Liver (tissue), 3 donors: ENCODE measurements at regions not wholly inside any gene's neighbourhood (a gene's known extent, or its start where the extent isn't known, plus 50 kb on each side); places are given as distances from the start of the nearest gene placed in this dataset.

Experiments
- ATF3 ChIP-seq: IDR thresholded peaks from 2 replicates; pipeline ENCODE4 v1.6.1; 2016; ENCODE audit warnings: antibody characterized with exemption
- FOXA1 ChIP-seq: IDR thresholded peaks from 2 replicates; pipeline ENCODE4 v1.6.1; 2016; ENCODE audit warnings: antibody characterized with exemption
- GABPA ChIP-seq, 2 donors: IDR thresholded peaks in 1 of 2; conservative IDR thresholded peaks in 1 of 2; 2 replicates each; pipeline ENCODE4 v1.6.1; 2016; ENCODE audit warnings: antibody characterized with exemption in 2 of 2, mild to moderate bottlenecking in 1 of 2, moderate library complexity in 1 of 2
- RAD21 ChIP-seq, 2 donors: IDR thresholded peaks; 2 replicates each; pipeline ENCODE4 v1.6.1; 2016; ENCODE audit warnings: antibody characterized with exemption in 2 of 2, mild to moderate bottlenecking in 2 of 2
- TAF1 ChIP-seq: conservative IDR thresholded peaks from 2 replicates; pipeline ENCODE4 v1.6.1; 2016; ENCODE audit warnings: antibody characterized with exemption, mild to moderate bottlenecking
- YY1 ChIP-seq: IDR thresholded peaks from 2 replicates; pipeline ENCODE4 v1.6.1; 2016; ENCODE audit warnings: antibody characterized with exemption, mild to moderate bottlenecking
- TF ChIP-seq, protein P1 (sequence below): fragments of 150-350 bp; IDR thresholded peaks from 2 replicates; pipeline ENCODE4 v1.5.1; 2017; ENCODE audit warnings: improper control_type of control experiment, low read depth, low read length; ENCODE audit not compliant: missing input control
- TF ChIP-seq, protein P2 (sequence below): IDR thresholded peaks from 2 replicates; pipeline ENCODE4 v1.6.1; 2016; ENCODE audit warnings: antibody characterized with exemption, mild to moderate bottlenecking
- donor health status: healthy.
- donor health status: healthy.

GRCh38 chr13:72218966-72219365, 352.0 kb upstream of the DACH1 start:
- TF ChIP-seq GABPA (IDR thresholded peaks at IDR 0.05 in 1 of 2, conservative IDR thresholded peaks at IDR 0.05 in 1 of 2) (no peak), TAF1 (no peak), RAD21 (IDR thresholded peaks at IDR 0.05) (no peak), ATF3 (no peak), YY1 (no peak), FOXA1 (no peak)
- TF ChIP-seq, protein P1, sequence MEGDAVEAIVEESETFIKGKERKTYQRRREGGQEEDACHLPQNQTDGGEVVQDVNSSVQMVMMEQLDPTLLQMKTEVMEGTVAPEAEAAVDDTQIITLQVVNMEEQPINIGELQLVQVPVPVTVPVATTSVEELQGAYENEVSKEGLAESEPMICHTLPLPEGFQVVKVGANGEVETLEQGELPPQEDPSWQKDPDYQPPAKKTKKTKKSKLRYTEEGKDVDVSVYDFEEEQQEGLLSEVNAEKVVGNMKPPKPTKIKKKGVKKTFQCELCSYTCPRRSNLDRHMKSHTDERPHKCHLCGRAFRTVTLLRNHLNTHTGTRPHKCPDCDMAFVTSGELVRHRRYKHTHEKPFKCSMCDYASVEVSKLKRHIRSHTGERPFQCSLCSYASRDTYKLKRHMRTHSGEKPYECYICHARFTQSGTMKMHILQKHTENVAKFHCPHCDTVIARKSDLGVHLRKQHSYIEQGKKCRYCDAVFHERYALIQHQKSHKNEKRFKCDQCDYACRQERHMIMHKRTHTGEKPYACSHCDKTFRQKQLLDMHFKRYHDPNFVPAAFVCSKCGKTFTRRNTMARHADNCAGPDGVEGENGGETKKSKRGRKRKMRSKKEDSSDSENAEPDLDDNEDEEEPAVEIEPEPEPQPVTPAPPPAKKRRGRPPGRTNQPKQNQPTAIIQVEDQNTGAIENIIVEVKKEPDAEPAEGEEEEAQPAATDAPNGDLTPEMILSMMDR, result no peak
- TF ChIP-seq, protein P2, sequence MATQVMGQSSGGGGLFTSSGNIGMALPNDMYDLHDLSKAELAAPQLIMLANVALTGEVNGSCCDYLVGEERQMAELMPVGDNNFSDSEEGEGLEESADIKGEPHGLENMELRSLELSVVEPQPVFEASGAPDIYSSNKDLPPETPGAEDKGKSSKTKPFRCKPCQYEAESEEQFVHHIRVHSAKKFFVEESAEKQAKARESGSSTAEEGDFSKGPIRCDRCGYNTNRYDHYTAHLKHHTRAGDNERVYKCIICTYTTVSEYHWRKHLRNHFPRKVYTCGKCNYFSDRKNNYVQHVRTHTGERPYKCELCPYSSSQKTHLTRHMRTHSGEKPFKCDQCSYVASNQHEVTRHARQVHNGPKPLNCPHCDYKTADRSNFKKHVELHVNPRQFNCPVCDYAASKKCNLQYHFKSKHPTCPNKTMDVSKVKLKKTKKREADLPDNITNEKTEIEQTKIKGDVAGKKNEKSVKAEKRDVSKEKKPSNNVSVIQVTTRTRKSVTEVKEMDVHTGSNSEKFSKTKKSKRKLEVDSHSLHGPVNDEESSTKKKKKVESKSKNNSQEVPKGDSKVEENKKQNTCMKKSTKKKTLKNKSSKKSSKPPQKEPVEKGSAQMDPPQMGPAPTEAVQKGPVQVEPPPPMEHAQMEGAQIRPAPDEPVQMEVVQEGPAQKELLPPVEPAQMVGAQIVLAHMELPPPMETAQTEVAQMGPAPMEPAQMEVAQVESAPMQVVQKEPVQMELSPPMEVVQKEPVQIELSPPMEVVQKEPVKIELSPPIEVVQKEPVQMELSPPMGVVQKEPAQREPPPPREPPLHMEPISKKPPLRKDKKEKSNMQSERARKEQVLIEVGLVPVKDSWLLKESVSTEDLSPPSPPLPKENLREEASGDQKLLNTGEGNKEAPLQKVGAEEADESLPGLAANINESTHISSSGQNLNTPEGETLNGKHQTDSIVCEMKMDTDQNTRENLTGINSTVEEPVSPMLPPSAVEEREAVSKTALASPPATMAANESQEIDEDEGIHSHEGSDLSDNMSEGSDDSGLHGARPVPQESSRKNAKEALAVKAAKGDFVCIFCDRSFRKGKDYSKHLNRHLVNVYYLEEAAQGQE, result no peak
